ENCODE measurements at regions not wholly inside any gene's neighbourhood (a gene's known extent, or its start where the extent isn't known, plus 50 kb on each side); places are given as distances from the start of the nearest gene placed in this dataset.
A peak's percentile ranks its signal among the peaks of the same experiment; 100 is the strongest.

DNA sequence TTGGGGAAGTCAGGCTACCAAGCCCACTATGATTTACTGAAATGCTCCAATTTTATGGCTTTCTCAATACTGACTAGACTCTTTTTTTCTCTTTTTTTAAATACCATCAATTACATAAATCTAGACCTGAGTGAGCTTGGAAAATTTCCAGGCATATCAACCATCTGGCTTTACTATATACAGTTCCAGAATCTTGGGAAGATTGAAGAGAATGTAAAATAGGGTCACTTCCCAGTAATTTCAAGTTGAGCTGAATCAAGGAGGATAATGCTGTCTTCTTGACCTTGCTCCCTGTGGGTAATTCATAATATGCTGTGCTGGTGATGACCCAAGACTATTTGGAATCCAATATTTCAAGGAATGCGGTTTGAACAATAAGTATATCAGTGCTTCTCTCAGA lies 108.1 kb downstream of the MAP3K21 start:
- TF ChIP-seq POLR2A (IDR thresholded peaks at IDR 0.05), result no peak
- TF ChIP-seq, protein P1, sequence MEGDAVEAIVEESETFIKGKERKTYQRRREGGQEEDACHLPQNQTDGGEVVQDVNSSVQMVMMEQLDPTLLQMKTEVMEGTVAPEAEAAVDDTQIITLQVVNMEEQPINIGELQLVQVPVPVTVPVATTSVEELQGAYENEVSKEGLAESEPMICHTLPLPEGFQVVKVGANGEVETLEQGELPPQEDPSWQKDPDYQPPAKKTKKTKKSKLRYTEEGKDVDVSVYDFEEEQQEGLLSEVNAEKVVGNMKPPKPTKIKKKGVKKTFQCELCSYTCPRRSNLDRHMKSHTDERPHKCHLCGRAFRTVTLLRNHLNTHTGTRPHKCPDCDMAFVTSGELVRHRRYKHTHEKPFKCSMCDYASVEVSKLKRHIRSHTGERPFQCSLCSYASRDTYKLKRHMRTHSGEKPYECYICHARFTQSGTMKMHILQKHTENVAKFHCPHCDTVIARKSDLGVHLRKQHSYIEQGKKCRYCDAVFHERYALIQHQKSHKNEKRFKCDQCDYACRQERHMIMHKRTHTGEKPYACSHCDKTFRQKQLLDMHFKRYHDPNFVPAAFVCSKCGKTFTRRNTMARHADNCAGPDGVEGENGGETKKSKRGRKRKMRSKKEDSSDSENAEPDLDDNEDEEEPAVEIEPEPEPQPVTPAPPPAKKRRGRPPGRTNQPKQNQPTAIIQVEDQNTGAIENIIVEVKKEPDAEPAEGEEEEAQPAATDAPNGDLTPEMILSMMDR (IDR thresholded peaks at IDR 0.05), result no peak
- Histone ChIP-seq H3K27me3 (no peaks in the 10 kb centered on the region), H3K27ac (no peak overlapping the region), H3K36me3 (no peaks in the 10 kb centered on the region), H3K4me3 (no peak overlapping the region), H3K9me3 (no peaks in the 10 kb centered on the region), H3K4me1 (no peaks in the 10 kb centered on the region)
- DNase-seq, result no peak

- no peaks in the 10 kb centered on the region for H3K36me3 ChIP-seq
- no peak for TF ChIP-seq POLR2A (IDR thresholded peaks at IDR 0.05)
- TF ChIP-seq, protein P1 (IDR thresholded peaks at IDR 0.05), result no peak
- H3K9me3 ChIP-seq, result no peaks in the 10 kb centered on the region
- H3K4me3 ChIP-seq, result no peak overlapping the region
- no peaks in the 10 kb centered on the region for H3K4me1 ChIP-seq
- H3K27me3 ChIP-seq, result no peaks in the 10 kb centered on the region
- no peak overlapping the region for H3K27ac ChIP-seq
- DNase-seq, result no peak
Observed at GRCh38 chr1:233439721-233440120, 112.2 kb downstream of the MAP3K21 start.

DNA sequence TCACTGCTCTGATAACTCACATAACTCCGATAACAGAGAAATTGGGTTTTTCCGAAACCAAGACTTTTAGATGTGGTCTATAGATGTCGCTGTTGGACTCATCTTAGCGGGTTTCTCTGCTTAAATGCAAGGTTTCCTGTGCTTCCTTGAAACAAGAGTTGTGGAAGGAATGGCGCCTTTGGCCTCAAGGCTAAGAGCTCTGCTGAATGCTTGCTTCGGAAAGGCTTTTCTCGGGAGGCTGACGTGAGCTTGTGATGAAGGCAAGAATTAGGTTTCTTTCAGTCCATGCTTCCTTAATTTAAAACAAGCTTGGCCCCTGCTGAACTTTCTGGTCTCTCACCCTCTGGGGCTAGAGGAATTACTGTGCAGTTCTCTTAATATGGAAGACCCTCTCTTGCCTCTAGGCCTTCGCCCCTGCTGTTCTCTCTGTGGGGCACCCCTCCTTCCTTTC lies 113.5 kb downstream of the MAP3K21 start:
- no peak for DNase-seq
- Histone ChIP-seq H3K4me3 (no peak overlapping the region), H3K36me3 (no peaks in the 10 kb centered on the region), H3K9me3 (no peaks in the 10 kb centered on the region), H3K4me1 (no peaks in the 10 kb centered on the region), H3K27ac (no peak overlapping the region), H3K27me3 (no peaks in the 10 kb centered on the region)
- no peak for TF ChIP-seq POLR2A (IDR thresholded peaks at IDR 0.05)
- TF ChIP-seq, protein P1 (IDR thresholded peaks at IDR 0.05), result peak in 4 of 6 experiments; percentile 50 to 79 (median 74)

DNA sequence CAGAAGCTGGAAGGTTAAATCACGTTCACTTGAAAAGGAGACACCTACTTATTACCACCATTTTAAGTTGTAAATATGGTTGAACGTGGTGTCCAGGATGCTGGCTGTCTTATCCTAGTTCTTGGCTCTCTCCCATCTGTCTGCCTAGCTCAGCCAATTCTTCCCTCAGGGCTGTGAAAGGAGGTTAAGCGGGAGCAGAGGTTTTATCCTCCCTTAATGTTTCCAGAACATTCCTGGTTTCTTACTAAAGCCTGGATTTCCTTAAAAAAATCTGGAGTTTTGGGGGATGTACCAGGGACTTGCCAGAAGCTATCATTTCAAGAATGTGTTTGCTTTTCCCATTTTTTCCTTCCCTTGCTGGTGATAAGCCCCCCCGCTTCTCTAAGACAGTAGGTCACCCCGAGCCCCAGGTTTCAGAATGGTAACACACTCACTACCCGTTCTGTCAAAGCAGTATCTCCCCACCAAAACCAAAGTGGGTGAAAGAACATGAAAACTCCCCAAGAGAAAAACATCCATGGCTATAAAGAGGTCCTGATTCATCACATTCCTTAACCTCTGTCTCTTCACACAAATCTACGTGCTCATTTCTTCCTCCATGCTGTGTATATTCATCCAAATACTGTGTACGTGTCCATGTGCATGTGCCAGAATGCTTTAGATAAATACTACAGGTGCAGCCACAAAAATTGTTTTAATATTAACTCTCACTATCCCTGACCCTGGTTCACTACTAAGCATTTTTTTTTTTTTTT lies 114.7 kb downstream of the MAP3K21 start:
- TF ChIP-seq, protein P1 (IDR thresholded peaks at IDR 0.05), result no peak
- TF ChIP-seq POLR2A (IDR thresholded peaks at IDR 0.05), result no peak
- H3K36me3 ChIP-seq, result no peaks in the 10 kb centered on the region
- H3K27ac ChIP-seq, result no peak overlapping the region
- no peaks in the 10 kb centered on the region for H3K27me3 ChIP-seq
- no peak overlapping the region for H3K4me3 ChIP-seq
- H3K4me1 ChIP-seq, result no peaks in the 10 kb centered on the region
- DNase-seq, result no peak
- H3K9me3 ChIP-seq, result no peaks in the 10 kb centered on the region

DNA sequence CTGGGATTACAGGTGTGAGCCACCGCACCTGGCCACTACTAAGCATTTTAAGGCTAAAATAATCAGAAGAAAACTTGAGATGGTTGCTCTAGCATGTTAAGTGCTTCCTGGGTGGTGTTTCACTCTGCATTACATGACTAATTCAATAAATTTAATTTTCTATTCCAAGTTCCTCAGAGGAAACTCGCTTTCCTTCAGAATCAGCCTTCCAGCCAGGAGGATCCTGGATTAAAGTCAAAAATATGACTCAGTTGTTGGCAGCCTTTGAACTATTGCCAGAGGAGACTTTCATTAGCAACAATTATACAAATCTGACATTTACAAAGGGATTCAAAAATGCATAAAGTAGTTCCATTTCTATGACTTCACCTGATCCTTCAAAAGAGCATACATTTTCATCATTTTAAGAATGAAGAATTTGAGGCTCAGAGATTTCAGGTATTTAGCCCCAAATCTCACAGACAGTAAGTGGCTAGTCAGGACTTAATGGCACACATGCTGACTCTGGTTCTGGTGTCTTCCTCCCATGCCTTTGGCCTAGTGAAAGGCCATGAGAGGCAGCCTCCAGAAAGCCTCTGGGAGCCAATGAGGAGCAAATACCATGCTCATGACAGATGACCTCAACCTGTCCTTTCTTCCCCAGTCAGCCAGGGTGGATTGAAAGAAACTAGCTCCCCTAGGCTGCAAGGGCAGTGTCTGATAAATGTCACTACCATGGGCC lies 115.7 kb downstream of the MAP3K21 start:
- Histone ChIP-seq H3K4me1 (no peaks in the 10 kb centered on the region), H3K9me3 (no peaks in the 10 kb centered on the region), H3K27ac (no peak overlapping the region), H3K36me3 (no peaks in the 10 kb centered on the region), H3K27me3 (no peaks in the 10 kb centered on the region), H3K4me3 (no peak overlapping the region)
- TF ChIP-seq, protein P1 (IDR thresholded peaks at IDR 0.05), result no peak
- TF ChIP-seq POLR2A (IDR thresholded peaks at IDR 0.05), result no peak
- no peak for DNase-seq
